Adrenal gland (tissue), 5 donors: ENCODE measurements at regions not wholly inside any gene's neighbourhood (a gene's known extent, or its start where the extent isn't known, plus 50 kb on each side); places are given as distances from the start of the nearest gene placed in this dataset.

ENCODE experiments used
- POLR2A ChIP-seq, 2 donors: fragments of 450-650 bp; IDR thresholded peaks; one replicate each; pipeline ENCODE4 v1.6.1; 2017; ENCODE audit warnings: antibody characterized with exemption in 2 of 2, mild to moderate bottlenecking in 2 of 2, moderate library complexity in 1 of 2
- TF ChIP-seq, protein P1 (sequence below), 6 experiments: fragments of 450-650 bp in 4 of 6; fragments of 200-600 bp in 2 of 6; sonication (generic) in 1 of 6; IDR thresholded peaks; 1 replicate in 5 of 6; 2 replicates in 1 of 6; pipeline versions ENCODE4 v1.5.1 to v1.8.0; 2016 to 2021; ENCODE audit warnings: antibody characterized with exemption in 6 of 6, mild to moderate bottlenecking in 2 of 6, moderate library complexity in 1 of 6
- donor health status: DM: no; HTN: no; CAD: no.

DNA sequence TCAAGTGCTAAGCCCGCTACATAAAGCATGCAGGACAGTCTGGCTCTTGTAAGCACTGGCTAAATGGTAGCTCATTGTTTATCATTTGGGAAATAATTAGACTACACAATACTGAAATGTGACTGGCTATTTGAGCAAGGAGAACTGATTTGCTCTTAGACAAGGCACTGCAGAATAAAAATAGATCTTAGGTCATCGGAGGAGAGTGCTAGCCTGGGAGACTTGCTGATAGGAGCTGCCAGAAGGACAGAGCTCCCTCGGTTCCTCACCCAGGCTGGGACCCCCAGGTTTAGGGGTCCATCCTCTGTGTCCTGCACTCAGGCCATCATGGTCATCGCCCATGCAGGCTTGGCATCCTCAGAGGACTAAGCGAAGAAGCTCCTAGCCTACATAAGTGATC lies 184.4 kb upstream of the NCAM1 start:
- TF ChIP-seq, protein P1, sequence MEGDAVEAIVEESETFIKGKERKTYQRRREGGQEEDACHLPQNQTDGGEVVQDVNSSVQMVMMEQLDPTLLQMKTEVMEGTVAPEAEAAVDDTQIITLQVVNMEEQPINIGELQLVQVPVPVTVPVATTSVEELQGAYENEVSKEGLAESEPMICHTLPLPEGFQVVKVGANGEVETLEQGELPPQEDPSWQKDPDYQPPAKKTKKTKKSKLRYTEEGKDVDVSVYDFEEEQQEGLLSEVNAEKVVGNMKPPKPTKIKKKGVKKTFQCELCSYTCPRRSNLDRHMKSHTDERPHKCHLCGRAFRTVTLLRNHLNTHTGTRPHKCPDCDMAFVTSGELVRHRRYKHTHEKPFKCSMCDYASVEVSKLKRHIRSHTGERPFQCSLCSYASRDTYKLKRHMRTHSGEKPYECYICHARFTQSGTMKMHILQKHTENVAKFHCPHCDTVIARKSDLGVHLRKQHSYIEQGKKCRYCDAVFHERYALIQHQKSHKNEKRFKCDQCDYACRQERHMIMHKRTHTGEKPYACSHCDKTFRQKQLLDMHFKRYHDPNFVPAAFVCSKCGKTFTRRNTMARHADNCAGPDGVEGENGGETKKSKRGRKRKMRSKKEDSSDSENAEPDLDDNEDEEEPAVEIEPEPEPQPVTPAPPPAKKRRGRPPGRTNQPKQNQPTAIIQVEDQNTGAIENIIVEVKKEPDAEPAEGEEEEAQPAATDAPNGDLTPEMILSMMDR (IDR thresholded peaks at IDR 0.05): no peak
- no peak for TF ChIP-seq POLR2A (IDR thresholded peaks at IDR 0.05)
